ENCODE measurements at regions not wholly inside any gene's neighbourhood (a gene's known extent, or its start where the extent isn't known, plus 50 kb on each side); places are given as distances from the start of the nearest gene placed in this dataset.

DNA sequence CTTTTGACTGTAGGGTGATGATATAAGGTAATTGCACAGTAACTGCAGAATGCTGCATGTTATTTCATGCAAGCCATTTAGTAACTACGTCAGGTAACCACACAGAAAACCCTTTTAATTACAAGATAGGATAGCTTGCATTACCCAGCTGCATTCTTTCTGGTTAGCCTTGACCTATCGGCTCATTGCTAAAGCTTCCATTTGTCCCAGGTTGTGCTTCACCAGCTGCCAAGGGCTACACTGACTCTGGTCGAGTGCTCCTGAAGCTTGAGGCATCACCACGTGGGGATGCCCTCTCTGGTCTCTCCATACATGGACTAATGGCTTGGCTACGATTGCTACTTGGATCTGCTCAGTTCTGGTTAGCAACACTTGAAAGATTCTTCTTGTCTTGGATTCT lies 81.1 kb upstream of the SLC12A2 start:
- CTCF ChIA-PET, result no interaction called here
- TF ChIP-seq EZH2 (IDR thresholded peaks at IDR 0.05; ENCODE audit: borderline replicate concordance, insufficient read depth, low read depth, low read length, poor library complexity, severe bottlenecking), result no peak
- TF ChIP-seq, protein P1, sequence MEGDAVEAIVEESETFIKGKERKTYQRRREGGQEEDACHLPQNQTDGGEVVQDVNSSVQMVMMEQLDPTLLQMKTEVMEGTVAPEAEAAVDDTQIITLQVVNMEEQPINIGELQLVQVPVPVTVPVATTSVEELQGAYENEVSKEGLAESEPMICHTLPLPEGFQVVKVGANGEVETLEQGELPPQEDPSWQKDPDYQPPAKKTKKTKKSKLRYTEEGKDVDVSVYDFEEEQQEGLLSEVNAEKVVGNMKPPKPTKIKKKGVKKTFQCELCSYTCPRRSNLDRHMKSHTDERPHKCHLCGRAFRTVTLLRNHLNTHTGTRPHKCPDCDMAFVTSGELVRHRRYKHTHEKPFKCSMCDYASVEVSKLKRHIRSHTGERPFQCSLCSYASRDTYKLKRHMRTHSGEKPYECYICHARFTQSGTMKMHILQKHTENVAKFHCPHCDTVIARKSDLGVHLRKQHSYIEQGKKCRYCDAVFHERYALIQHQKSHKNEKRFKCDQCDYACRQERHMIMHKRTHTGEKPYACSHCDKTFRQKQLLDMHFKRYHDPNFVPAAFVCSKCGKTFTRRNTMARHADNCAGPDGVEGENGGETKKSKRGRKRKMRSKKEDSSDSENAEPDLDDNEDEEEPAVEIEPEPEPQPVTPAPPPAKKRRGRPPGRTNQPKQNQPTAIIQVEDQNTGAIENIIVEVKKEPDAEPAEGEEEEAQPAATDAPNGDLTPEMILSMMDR (IDR thresholded peaks at IDR 0.05), result no peak
- Histone ChIP-seq H4K20me1 (ENCODE audit: control insufficient read depth, insufficient read depth, low read length, poor library complexity, severe bottlenecking) (no peaks in the 10 kb centered on the region), H3K9ac (ENCODE audit: low read length) (no peak overlapping the region), H3K4me1 (ENCODE audit: control insufficient read depth in 2 of 2, insufficient read depth in 2 of 2, low read length in 2 of 2) (no peaks in the 10 kb centered on the region), H2AFZ (ENCODE audit: insufficient read depth, low read depth, low read length, poor library complexity, severe bottlenecking) (no peak overlapping the region), H3K9me3 (ENCODE audit: control extremely low read depth in 1 of 3, control insufficient read depth in 2 of 3, insufficient read depth in 1 of 3, low read length in 2 of 3) (no peaks in the 10 kb centered on the region), H3K27ac (ENCODE audit: low read length in 2 of 2) (no peak overlapping the region), H3K4me3 (ENCODE audit: control extremely low read depth in 1 of 5, extremely low read depth in 1 of 5, insufficient read depth in 1 of 5, low read depth in 2 of 5, low read length in 4 of 5) (no peak overlapping the region), H3K27me3 (replicated peaks in 1 of 4; ENCODE audit: control extremely low read depth in 1 of 4, control insufficient read depth in 3 of 4, insufficient read depth in 4 of 4, low read length in 3 of 4) (no peaks in the 10 kb centered on the region), H3K36me3 (replicated peaks in 1 of 2; ENCODE audit: control extremely low read depth in 1 of 2, control insufficient read depth in 1 of 2, extremely low read depth in 1 of 2, insufficient read depth in 2 of 2, low read length in 1 of 2) (peaks cover 0 to 4% of the 10 kb centered on the region in 2 experiments), H3K79me2 (ENCODE audit: control insufficient read depth, insufficient read depth, low read length) (no peaks in the 10 kb centered on the region), H3K4me2 (replicated peaks; ENCODE audit: low read depth, low read length, poor library complexity, severe bottlenecking) (no peak overlapping the region)
- Mint-ChIP-seq H3K9me3 (ENCODE audit: insufficient read depth) (no peaks in the 10 kb centered on the region), H3K27me3 (no peaks in the 10 kb centered on the region), H3K4me3 (no peak overlapping the region), H3K27ac (no peak overlapping the region), H3K4me1 (no peaks in the 10 kb centered on the region)
- no peak for DNase-seq
- intact Hi-C loops (cut with micrococcal nuclease), result no loop called here
- POLR2A ChIA-PET, result no interaction called here
- ATAC-seq (ENCODE audit: low read depth), result no peak
- WGBS (ENCODE audit: insufficient coverage), result 98% methylated on average over 4 of the region's 5 CpGs

DNA sequence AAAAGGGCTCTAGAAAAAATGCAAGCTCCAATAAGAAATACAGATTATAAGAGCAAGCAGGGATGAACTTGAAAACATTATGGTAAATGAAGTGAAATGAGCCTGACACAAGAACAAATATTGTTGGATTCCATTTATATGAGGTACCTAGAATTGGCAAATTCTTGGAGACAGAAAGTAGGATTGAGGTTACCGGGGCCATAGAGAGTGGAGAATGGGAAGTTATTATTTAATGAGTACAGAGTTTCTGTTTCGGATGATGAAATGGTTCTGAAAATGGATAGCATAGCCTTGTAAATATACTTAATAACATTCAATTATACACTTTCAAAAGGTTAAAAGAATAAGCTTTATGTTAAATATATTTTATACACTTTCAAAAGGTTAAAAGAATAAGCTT lies 75.6 kb upstream of the SLC12A2 start:
- Histone ChIP-seq H3K9me3 (ENCODE audit: control extremely low read depth in 1 of 3, control insufficient read depth in 2 of 3, insufficient read depth in 1 of 3, low read length in 2 of 3) (no peaks in the 10 kb centered on the region), H3K4me1 (ENCODE audit: control insufficient read depth in 2 of 2, insufficient read depth in 2 of 2, low read length in 2 of 2) (no peaks in the 10 kb centered on the region), H3K27me3 (replicated peaks in 1 of 4; ENCODE audit: control extremely low read depth in 1 of 4, control insufficient read depth in 3 of 4, insufficient read depth in 4 of 4, low read length in 3 of 4) (no peaks in the 10 kb centered on the region), H3K27ac (ENCODE audit: low read length in 2 of 2) (no peak overlapping the region), H3K9ac (ENCODE audit: low read length) (no peak overlapping the region), H3K4me2 (replicated peaks; ENCODE audit: low read depth, low read length, poor library complexity, severe bottlenecking) (no peak overlapping the region), H4K20me1 (ENCODE audit: control insufficient read depth, insufficient read depth, low read length, poor library complexity, severe bottlenecking) (no peaks in the 10 kb centered on the region), H3K79me2 (ENCODE audit: control insufficient read depth, insufficient read depth, low read length) (no peaks in the 10 kb centered on the region), H2AFZ (ENCODE audit: insufficient read depth, low read depth, low read length, poor library complexity, severe bottlenecking) (no peak overlapping the region), H3K36me3 (replicated peaks in 1 of 2; ENCODE audit: control extremely low read depth in 1 of 2, control insufficient read depth in 1 of 2, extremely low read depth in 1 of 2, insufficient read depth in 2 of 2, low read length in 1 of 2) (peaks cover 0 to 3% of the 10 kb centered on the region in 2 experiments), H3K4me3 (ENCODE audit: control extremely low read depth in 1 of 5, extremely low read depth in 1 of 5, insufficient read depth in 1 of 5, low read depth in 2 of 5, low read length in 4 of 5) (no peak overlapping the region)
- intact Hi-C loops (cut with micrococcal nuclease), result no loop called here
- ATAC-seq (ENCODE audit: low read depth) (no peak), DNase-seq (no peak)
- ChIA-PET CTCF (no interaction called here), POLR2A (no interaction called here)
- TF ChIP-seq EZH2 (IDR thresholded peaks at IDR 0.05; ENCODE audit: borderline replicate concordance, insufficient read depth, low read depth, low read length, poor library complexity, severe bottlenecking), result no peak
- TF ChIP-seq, protein P1 (IDR thresholded peaks at IDR 0.05), result no peak
- Mint-ChIP-seq H3K27me3 (no peaks in the 10 kb centered on the region), H3K9me3 (ENCODE audit: insufficient read depth) (no peaks in the 10 kb centered on the region), H3K27ac (no peak overlapping the region), H3K4me3 (no peak overlapping the region), H3K4me1 (no peaks in the 10 kb centered on the region)
- WGBS (ENCODE audit: insufficient coverage), result no CpG with 5 or more reads among the region's 2 CpGs
